Breast epithelium (tissue), 4 donors: ENCODE measurements at regions not wholly inside any gene's neighbourhood (a gene's known extent, or its start where the extent isn't known, plus 50 kb on each side); places are given as distances from the start of the nearest gene placed in this dataset.

Experiments
- DNase-seq, 2 donors: peaks; one replicate each; pipeline ENCODE4 v3.0.0-alpha.2; 2019; ENCODE audit warnings: low spot score in 2 of 2
- H3K27ac ChIP-seq, 2 donors: fragments of 200-600 bp; sonication (generic) in 1 of 2; one replicate each; pipeline ENCODE4 v1.5.1; 2016 to 2019; ENCODE audit warnings: mild to moderate bottlenecking in 1 of 2
- H3K27me3 ChIP-seq, 2 donors: fragments of 200-600 bp; sonication (generic) in 1 of 2; one replicate each; pipeline versions ENCODE4 v1.5.1 to v1.6.0; 2017 to 2019; ENCODE audit warnings: control low read depth in 1 of 2, mild to moderate bottlenecking in 1 of 2
- H3K36me3 ChIP-seq: fragments of 200-600 bp; one replicate; pipeline ENCODE4 v1.5.1; 2019
- H3K4me1 ChIP-seq, 2 donors: fragments of 200-600 bp; sonication (generic); one replicate each; pipeline ENCODE4 v1.5.1; 2016 to 2019; ENCODE audit warnings: control low read depth in 1 of 2
- H3K4me3 ChIP-seq, 3 donors: fragments of 200-600 bp; sonication (generic); 1 replicate in 2 of 3; 2 replicates in 1 of 3; pipeline ENCODE4 v1.5.1; 2016 to 2019; ENCODE audit warnings: mild to moderate bottlenecking in 3 of 3, moderate library complexity in 2 of 3
- H3K9me3 ChIP-seq, 2 donors: fragments of 200-600 bp; sonication (generic) in 1 of 2; one replicate each; pipeline ENCODE4 v1.5.1; 2016 to 2019; ENCODE audit warnings: control low read depth in 1 of 2
- CTCF ChIP-seq, 3 donors: fragments of 450-650 bp; IDR thresholded peaks; one replicate each; pipeline ENCODE4 v1.5.1; 2016 to 2017; ENCODE audit warnings: antibody characterized with exemption in 3 of 3, mild to moderate bottlenecking in 3 of 3, moderate library complexity in 3 of 3
- POLR2A ChIP-seq: fragments of 450-650 bp; IDR thresholded peaks from one replicate; pipeline ENCODE4 v1.6.1; 2016; ENCODE audit warnings: antibody characterized with exemption, mild to moderate bottlenecking, moderate library complexity
- POLR2AphosphoS5 ChIP-seq, 3 donors: sonication (generic); formaldehyde crosslinking; IDR thresholded peaks; one replicate each; pipeline ENCODE4 v1.6.1; 2017; ENCODE audit warnings: antibody characterized with exemption in 3 of 3
- intact Hi-C: fragments of 100-400 bp; cut with DNase I; formaldehyde crosslinking; loops from one replicate; pipeline ENCODE4 v1.15.1; 2023; ENCODE audit warnings: low total_unique reads

GRCh38 chr1:48089356-48089891 lies 92.2 kb upstream of the TRABD2B start:
- no peaks in the 10 kb centered on the region for H3K4me1 ChIP-seq
- TF ChIP-seq POLR2AphosphoS5 (IDR thresholded peaks at IDR 0.05) (no peak), CTCF (IDR thresholded peaks at IDR 0.05) (no peak), POLR2A (no peak)
- H3K9me3 ChIP-seq = no peaks in the 10 kb centered on the region
- intact Hi-C loops = loop anchor here (2.0 kb wide), 1 partner anchor 197 kb away; no protein-coding TSS in a partner anchor
- H3K36me3 ChIP-seq = no peaks in the 10 kb centered on the region
- DNase-seq = no peak
- H3K27me3 ChIP-seq = no peaks in the 10 kb centered on the region
- H3K27ac ChIP-seq = no peak overlapping the region
- H3K4me3 ChIP-seq = no peak overlapping the region

- H3K4me1 ChIP-seq = no peaks in the 10 kb centered on the region
- no peak overlapping the region for H3K27ac ChIP-seq
- TF ChIP-seq POLR2AphosphoS5 (IDR thresholded peaks at IDR 0.05) (no peak), CTCF (IDR thresholded peaks at IDR 0.05) (no peak), POLR2A (no peak)
- no peak for DNase-seq
- no peaks in the 10 kb centered on the region for H3K36me3 ChIP-seq
- intact Hi-C loops = no loop called here
- H3K4me3 ChIP-seq = no peak overlapping the region
- H3K9me3 ChIP-seq = no peaks in the 10 kb centered on the region
- no peaks in the 10 kb centered on the region for H3K27me3 ChIP-seq
These were observed 87.6 kb upstream of the TRABD2B start for GRCh38 chr1:48084826-48085225.

GRCh38 chr1:48082271-48082962 lies 85.2 kb upstream of the TRABD2B start:
- Histone ChIP-seq H3K36me3 (no peaks in the 10 kb centered on the region), H3K4me3 (no peak overlapping the region), H3K9me3 (no peaks in the 10 kb centered on the region), H3K27ac (no peak overlapping the region), H3K4me1 (no peaks in the 10 kb centered on the region), H3K27me3 (no peaks in the 10 kb centered on the region)
- intact Hi-C loops = no loop called here
- no peak for TF ChIP-seq CTCF (IDR thresholded peaks at IDR 0.05)
- no peak for TF ChIP-seq POLR2AphosphoS5 (IDR thresholded peaks at IDR 0.05)
- TF ChIP-seq POLR2A = no peak
- no peak for DNase-seq

- intact Hi-C loops = no loop called here
- TF ChIP-seq POLR2AphosphoS5 (IDR thresholded peaks at IDR 0.05) = no peak
- no peak for TF ChIP-seq POLR2A
- TF ChIP-seq CTCF (IDR thresholded peaks at IDR 0.05) = no peak
- H3K4me1 ChIP-seq = no peaks in the 10 kb centered on the region
- H3K36me3 ChIP-seq = no peaks in the 10 kb centered on the region
- H3K4me3 ChIP-seq = no peak overlapping the region
- no peak overlapping the region for H3K27ac ChIP-seq
- H3K27me3 ChIP-seq = no peaks in the 10 kb centered on the region
- H3K9me3 ChIP-seq = no peaks in the 10 kb centered on the region
- DNase-seq = no peak
These were observed 83.4 kb upstream of the TRABD2B start for GRCh38 chr1:48080331-48081255.

GRCh38 chr1:48079096-48079495 lies 81.9 kb upstream of the TRABD2B start:
- no peaks in the 10 kb centered on the region for H3K9me3 ChIP-seq
- no peak overlapping the region for H3K4me3 ChIP-seq
- H3K4me1 ChIP-seq = no peaks in the 10 kb centered on the region
- no peaks in the 10 kb centered on the region for H3K36me3 ChIP-seq
- no peak overlapping the region for H3K27ac ChIP-seq
- DNase-seq = no peak
- intact Hi-C loops = loop anchor here (5.0 kb wide), 1 partner anchor 733 kb away; no protein-coding TSS in a partner anchor
- TF ChIP-seq POLR2AphosphoS5 (IDR thresholded peaks at IDR 0.05) = no peak
- TF ChIP-seq CTCF (IDR thresholded peaks at IDR 0.05) = no peak
- TF ChIP-seq POLR2A = no peak
- H3K27me3 ChIP-seq = no peaks in the 10 kb centered on the region
